ENCODE measurements at regions not wholly inside any gene's neighbourhood (a gene's known extent, or its start where the extent isn't known, plus 50 kb on each side); places are given as distances from the start of the nearest gene placed in this dataset.

DNA sequence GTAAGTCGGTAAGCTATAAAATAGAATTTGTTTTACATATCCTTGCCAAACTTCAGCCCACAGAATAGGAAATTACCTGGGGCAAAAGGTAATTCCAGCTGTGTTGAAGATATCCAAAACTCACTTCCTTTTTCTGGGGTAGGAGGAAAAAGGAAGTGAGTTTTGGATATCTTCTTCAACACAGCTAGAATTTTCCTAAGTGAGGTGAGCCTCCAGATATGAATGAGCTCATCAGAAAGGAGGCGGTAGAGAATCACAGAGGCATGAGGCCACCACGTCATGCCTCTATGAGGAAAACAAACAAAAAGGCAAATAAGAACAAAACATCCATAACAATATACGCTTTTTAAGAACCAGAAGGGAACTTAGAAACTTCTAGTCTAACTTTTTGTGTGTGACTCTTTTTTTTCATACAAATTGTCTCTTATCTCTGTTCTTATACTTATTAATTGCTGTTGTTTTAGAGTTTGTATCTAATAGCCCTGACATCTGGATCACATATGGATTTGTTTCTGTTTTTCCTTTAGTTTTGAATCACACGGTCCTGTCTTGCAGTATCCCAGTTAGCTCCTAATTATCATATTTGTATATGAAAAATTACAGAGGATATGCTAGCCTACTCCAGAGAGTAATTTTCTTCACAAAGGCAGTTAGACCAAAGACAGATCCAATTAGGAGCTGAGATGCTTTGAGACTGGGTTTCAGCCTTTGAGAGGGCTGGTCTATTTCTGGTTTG is 104.5 kb downstream of the RBM43 start:
- no peak for DNase-seq (ENCODE audit: extremely low read depth, low read depth)

GRCh38 chr2:151156431-151156830 is 105.2 kb downstream of the RBM43 start:
- DNase-seq (ENCODE audit: extremely low read depth, low read depth), result no peak

GRCh38 chr2:151153601-151154000 is 108.1 kb downstream of the RBM43 start:
- no peak for DNase-seq (ENCODE audit: extremely low read depth, low read depth)

DNA sequence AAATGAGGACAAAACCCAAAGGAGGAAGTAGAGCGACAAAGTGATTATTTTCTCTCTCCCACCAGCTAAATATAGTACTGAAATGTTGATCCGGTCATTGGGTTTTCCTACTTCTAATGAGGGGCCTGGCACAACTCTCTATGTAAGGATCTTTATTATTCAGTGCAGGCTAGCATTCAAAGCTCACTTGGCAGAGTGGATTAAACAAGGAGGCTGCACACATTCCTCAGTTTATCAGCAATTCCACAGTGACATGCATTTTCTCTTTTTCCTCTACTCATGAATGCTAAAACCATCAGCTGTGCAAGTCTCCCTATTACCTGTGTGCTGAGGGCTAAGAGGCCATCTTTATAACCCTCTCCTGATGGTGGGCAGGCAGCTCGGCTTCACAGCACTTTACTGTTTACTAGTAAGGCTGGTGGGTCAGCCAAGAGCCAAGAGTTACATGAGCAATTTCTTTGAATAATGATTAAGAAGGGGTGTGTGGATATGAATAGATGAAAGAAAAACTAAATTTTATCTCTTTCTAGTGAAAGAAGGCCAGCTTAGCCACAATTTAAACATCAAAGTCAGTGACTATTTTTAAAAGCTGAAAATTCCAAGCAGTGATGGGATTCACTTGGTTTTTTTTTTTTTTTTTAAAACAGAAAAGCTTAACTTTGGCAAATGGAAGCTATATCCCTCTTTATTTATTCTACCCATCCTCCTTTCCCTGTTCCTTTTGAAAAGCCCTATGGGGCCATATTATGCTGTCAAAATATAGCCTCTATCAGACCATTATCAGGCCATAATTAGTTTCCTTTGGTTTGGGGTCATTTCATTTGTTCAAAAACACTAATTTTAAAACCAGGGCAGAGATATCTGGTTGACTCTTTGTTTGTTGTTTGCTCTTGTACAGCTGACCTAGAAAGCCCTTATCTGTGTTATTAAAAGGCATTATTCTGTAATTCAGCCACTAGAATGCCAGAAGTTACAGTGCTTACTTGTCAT is 111.0 kb downstream of the RBM43 start:
- no peak for DNase-seq (ENCODE audit: extremely low read depth, low read depth)

DNA sequence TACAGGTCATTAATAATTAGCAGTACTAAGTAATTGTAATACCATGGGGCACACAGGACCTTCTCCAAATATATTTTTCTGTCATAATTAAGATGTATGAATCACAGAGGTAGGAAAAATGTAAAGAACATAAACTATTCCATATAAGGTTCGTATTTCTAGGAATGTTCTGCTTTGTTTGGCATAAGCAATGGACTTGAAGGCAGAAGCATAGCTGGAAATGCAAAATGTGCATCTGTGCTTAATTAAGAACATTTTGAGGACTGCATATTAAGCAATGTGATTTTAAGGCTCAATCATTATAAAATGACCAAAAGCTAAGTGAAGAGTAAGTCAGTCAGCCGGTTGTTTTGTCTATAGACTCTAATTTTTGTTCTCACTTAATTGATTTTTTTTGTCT is 123.2 kb downstream of the RBM43 start:
- DNase-seq (ENCODE audit: extremely low read depth, low read depth), result no peak

GRCh38 chr2:151137526-151137925 is 124.1 kb downstream of the RBM43 start:
- no peak for DNase-seq (ENCODE audit: extremely low read depth, low read depth)

DNA sequence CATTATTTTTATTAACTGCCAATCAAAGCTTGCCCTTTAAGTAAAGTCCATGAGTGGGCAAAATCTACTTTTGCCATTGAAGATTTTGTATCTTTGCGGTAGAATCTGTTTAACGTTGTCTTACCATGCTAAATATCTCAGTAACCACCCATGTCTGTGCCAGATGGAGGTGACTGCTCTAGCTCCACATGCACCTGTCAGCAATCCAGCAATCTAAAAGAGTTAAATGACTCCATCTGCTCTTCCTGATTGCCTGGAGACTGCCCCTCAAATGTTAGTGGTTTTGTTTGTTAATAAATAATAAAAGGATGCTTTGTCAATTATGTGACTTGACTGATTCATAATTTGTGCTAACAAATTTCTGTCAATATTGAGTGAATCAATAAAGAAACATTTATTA is 141.7 kb downstream of the RBM43 start:
- DNase-seq (ENCODE audit: extremely low read depth, low read depth), result no peak

- DNase-seq (ENCODE audit: extremely low read depth, low read depth), result no peak
Observed at GRCh38 chr2:151119374-151119773, 142.3 kb downstream of the RBM43 start.

DNA sequence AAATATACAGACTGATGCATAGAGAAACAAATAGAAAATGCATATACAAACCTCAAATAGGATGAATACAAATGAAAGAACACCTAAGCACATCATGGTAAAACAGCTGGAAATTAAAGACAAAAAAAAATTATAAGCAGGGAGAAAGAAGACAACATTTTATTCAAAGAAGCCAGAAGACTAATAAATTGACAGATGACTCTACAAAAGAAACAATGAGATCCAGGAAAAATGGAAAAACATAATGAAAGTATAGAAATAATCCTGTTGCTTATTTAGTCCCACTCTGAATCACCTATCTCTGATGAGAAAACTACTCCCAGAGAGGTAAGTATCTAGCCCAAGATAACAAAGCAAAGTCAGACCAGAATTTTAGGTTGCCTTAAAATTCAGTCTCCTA is 143.4 kb downstream of the RBM43 start:
- no peak for DNase-seq (ENCODE audit: extremely low read depth, low read depth)

- no peak for DNase-seq (ENCODE audit: extremely low read depth, low read depth)
Observed at GRCh38 chr2:151114874-151115273, 146.8 kb downstream of the RBM43 start.

GRCh38 chr2:151113318-151113717 is 148.3 kb downstream of the RBM43 start:
- no peak for DNase-seq (ENCODE audit: extremely low read depth, low read depth)

DNA sequence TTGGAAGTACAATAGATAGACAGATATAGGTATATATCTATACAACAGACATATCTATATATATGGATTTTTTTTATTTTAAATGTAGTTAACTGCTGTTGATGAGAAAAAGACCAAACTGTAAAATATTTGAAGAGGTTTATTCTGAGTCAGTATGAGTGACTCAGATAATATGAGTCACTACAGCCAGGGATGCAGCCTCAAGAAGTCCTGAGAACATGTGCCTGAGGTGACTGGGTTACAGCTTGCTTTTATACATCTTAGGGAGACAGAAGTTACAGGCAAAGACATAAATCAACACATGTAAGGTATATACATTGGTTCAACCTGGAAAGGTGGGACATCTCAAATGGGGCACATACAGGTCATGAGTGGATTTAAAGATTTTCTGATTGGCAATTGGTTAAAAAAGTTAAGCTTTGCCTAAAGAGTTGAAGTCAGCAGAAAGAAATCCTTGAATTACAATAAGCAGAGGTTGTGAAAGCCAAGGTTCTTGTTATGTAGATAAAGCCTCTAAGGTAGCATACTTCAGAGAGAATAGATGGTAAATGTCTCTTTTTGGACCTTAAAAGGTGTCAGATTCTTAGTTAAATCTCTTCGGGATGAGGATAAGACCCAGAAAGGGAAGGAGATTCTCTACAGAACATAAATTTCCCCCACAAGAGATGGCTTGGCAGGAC is 149.9 kb downstream of the RBM43 start:
- no peak for DNase-seq (ENCODE audit: extremely low read depth, low read depth)

GRCh38 chr2:151106805-151107506 is 154.7 kb downstream of the RBM43 start:
- DNase-seq (ENCODE audit: extremely low read depth, low read depth), result no peak

- DNase-seq (ENCODE audit: extremely low read depth, low read depth), result no peak
Observed at GRCh38 chr2:151103551-151103950, 158.1 kb downstream of the RBM43 start.

DNA sequence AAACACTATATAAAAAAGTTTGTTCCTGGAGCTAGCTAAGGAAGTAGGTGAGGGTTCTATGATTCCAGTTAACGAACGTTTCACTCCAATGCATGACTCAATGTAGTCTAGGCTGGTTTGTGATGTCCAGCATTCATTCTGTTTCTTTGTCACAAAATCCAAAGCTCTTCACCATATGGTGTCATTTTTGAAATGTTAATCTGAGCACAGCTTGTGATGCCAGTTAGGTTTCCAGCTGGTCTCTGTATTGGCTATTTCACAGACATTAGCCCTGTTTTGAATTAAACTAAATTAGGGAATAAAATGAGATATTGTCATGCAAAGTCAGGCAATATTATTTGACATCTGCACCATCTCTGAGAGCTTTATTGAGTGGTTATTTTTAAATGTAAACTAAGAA is 159.4 kb downstream of the RBM43 start:
- DNase-seq (ENCODE audit: extremely low read depth, low read depth), result no peak

DNA sequence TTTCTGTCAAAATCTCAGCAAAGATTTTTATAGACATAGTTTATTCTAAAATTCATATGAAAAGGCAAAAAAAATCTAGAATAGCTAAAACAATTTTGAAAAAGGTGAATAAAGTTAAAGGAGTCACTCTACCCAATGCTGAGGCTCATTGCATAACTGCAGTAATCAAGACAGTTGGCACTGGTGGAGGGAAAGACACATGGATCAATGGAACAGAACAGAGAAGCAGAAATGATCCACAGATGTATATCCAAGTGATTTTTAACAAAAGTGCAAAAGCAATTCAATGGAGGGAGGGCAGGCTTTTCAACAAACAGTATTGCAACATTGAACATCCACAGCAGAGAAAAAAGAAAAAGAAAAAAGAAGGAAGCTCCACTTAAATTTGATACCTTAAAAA is 162.8 kb downstream of the RBM43 start:
- DNase-seq (ENCODE audit: extremely low read depth, low read depth), result no peak

GRCh38 chr2:151097895-151098294 is 163.8 kb downstream of the RBM43 start:
- DNase-seq (ENCODE audit: extremely low read depth, low read depth), result no peak

DNA sequence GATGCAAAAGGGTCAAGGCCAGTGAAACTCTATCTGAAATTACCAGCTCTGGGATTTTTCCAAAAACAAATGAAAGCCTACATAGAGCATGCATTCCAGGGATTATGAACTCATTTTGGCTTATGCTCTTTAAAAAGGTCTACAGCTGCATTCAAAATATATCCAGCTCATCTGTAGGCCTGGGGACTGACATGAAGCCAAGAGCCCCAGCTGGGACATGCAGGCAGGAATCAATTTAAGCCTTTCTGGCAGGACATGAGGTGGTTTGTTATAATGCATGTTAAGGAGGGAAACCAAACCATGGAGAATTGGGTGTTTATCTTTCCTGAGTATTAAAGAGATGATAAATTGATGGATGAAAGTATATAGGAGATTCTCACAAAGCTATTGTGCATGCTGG is 164.5 kb downstream of the RBM43 start:
- DNase-seq (ENCODE audit: extremely low read depth, low read depth), result no peak

- DNase-seq (ENCODE audit: extremely low read depth, low read depth), result no peak
Observed at GRCh38 chr2:151096235-151096634, 165.4 kb downstream of the RBM43 start.

GRCh38 chr2:151095463-151095862 is 166.2 kb downstream of the RBM43 start:
- DNase-seq (ENCODE audit: extremely low read depth, low read depth), result no peak

GRCh38 chr2:151091583-151091982 is 170.1 kb downstream of the RBM43 start:
- DNase-seq (ENCODE audit: extremely low read depth, low read depth), result no peak
